Stimulated activated effector memory CD8-positive, alpha-beta T cell treated with anti-CD3 and anti-CD28 coated beads, Interleukin-12 subunit alpha, Interleukin-12 subunit beta, amount 100 ng/mL, for 72 hours (primary cell): ENCODE measurements at regions not wholly inside any gene's neighbourhood (a gene's known extent, or its start where the extent isn't known, plus 50 kb on each side); places are given as distances from the start of the nearest gene placed in this dataset.

Source experiments
- ATAC-seq: fragments of 150-1000 bp; cut with Tn5 transposase; 2 replicates; pipeline ENCODE4 v1.10.0; 2021
- DNase-seq, 2 donors: peaks; one replicate each; pipeline ENCODE4 v3.0.0; 2021 to 2022; ENCODE audit warnings: low spot score in 2 of 2
- H3K27ac Mint-ChIP-seq: one replicate; pipeline ENCODE4 v1.8.0; 2022; ENCODE audit warnings: mild to moderate bottlenecking, mixed read lengths
- H3K36me3 Mint-ChIP-seq: one replicate; pipeline ENCODE4 v1.8.0; 2022; ENCODE audit warnings: mild to moderate bottlenecking, mixed read lengths
- H3K4me1 Mint-ChIP-seq: one replicate; pipeline ENCODE4 v1.8.0; 2022; ENCODE audit warnings: mixed read lengths
- H3K4me3 Mint-ChIP-seq: one replicate; pipeline ENCODE4 v1.8.0; 2022; ENCODE audit warnings: mild to moderate bottlenecking, mixed read lengths
- H3K9me3 Mint-ChIP-seq: one replicate; pipeline ENCODE4 v1.8.0; 2022; ENCODE audit warnings: mixed read lengths

- Mint-ChIP-seq H3K4me3 (peak overlapping the region; percentile 93), H3K4me1 (peaks cover 33% of the 10 kb centered on the region), H3K27ac (no peak overlapping the region), H3K9me3 (no peaks in the 10 kb centered on the region), H3K36me3 (peaks cover 15% of the 10 kb centered on the region)
- DNase-seq = peak; percentile 12 to 61
- no peak for ATAC-seq
Observed at GRCh38 chr12:107318806-107319532, 225.6 kb upstream of the CRY1 start.

GRCh38 chr12:107319533-107320032 is 226.2 kb upstream of the CRY1 start:
- no peak overlapping the region for H3K27ac Mint-ChIP-seq
- H3K36me3 Mint-ChIP-seq = peaks cover 15% of the 10 kb centered on the region
- DNase-seq = no peak
- peaks cover 33% of the 10 kb centered on the region for H3K4me1 Mint-ChIP-seq
- peak overlapping the region; percentile 93 for H3K4me3 Mint-ChIP-seq
- no peak for ATAC-seq
- no peaks in the 10 kb centered on the region for H3K9me3 Mint-ChIP-seq

GRCh38 chr12:107320033-107320928 is 226.9 kb upstream of the CRY1 start:
- H3K4me1 Mint-ChIP-seq = peaks cover 33% of the 10 kb centered on the region
- H3K36me3 Mint-ChIP-seq = peaks cover 15% of the 10 kb centered on the region
- peak; percentile 42 to 75 for DNase-seq
- H3K27ac Mint-ChIP-seq = peak overlapping the region; percentile 85
- H3K9me3 Mint-ChIP-seq = no peaks in the 10 kb centered on the region
- ATAC-seq = peak; percentile 72
- peak overlapping the region; percentile 93 for H3K4me3 Mint-ChIP-seq

GRCh38 chr12:107320929-107321631 is 227.7 kb upstream of the CRY1 start:
- H3K27ac Mint-ChIP-seq = peak overlapping the region; percentile 85
- H3K36me3 Mint-ChIP-seq = peaks cover 15% of the 10 kb centered on the region
- peak overlapping the region; percentile 93 for H3K4me3 Mint-ChIP-seq
- no peaks in the 10 kb centered on the region for H3K9me3 Mint-ChIP-seq
- ATAC-seq (peak; percentile 29), DNase-seq (peak; percentile 30 to 77)
- peaks cover 33% of the 10 kb centered on the region for H3K4me1 Mint-ChIP-seq

GRCh38 chr12:107322063-107322462 is 228.7 kb upstream of the CRY1 start:
- H3K9me3 Mint-ChIP-seq = no peaks in the 10 kb centered on the region
- H3K4me1 Mint-ChIP-seq = peaks cover 33% of the 10 kb centered on the region
- peak overlapping the region; percentile 93 for H3K4me3 Mint-ChIP-seq
- peak in 1 of 2 donors; percentile 61 for DNase-seq
- H3K36me3 Mint-ChIP-seq = peaks cover 15% of the 10 kb centered on the region
- ATAC-seq = peak; percentile 60
- peak overlapping the region; percentile 33 for H3K27ac Mint-ChIP-seq

GRCh38 chr12:107325075-107325608 is 231.8 kb upstream of the CRY1 start:
- no peak overlapping the region for H3K4me3 Mint-ChIP-seq
- H3K4me1 Mint-ChIP-seq = peaks cover 50% of the 10 kb centered on the region
- peaks cover 20% of the 10 kb centered on the region for H3K36me3 Mint-ChIP-seq
- DNase-seq (no peak), ATAC-seq (no peak)
- H3K27ac Mint-ChIP-seq = no peak overlapping the region
- no peaks in the 10 kb centered on the region for H3K9me3 Mint-ChIP-seq

GRCh38 chr12:107326237-107326636 is 232.9 kb upstream of the CRY1 start:
- Mint-ChIP-seq H3K4me1 (peaks cover 50% of the 10 kb centered on the region), H3K9me3 (no peaks in the 10 kb centered on the region), H3K27ac (no peak overlapping the region), H3K36me3 (peaks cover 12% of the 10 kb centered on the region), H3K4me3 (no peak overlapping the region)
- ATAC-seq (no peak), DNase-seq (no peak)

GRCh38 chr12:107327651-107328182 is 234.4 kb upstream of the CRY1 start:
- peaks cover 5% of the 10 kb centered on the region for H3K36me3 Mint-ChIP-seq
- no peak for ATAC-seq
- H3K9me3 Mint-ChIP-seq = no peaks in the 10 kb centered on the region
- H3K4me3 Mint-ChIP-seq = no peak overlapping the region
- peaks cover 48% of the 10 kb centered on the region for H3K4me1 Mint-ChIP-seq
- DNase-seq = no peak
- no peak overlapping the region for H3K27ac Mint-ChIP-seq

GRCh38 chr12:107328442-107329133 is 235.2 kb upstream of the CRY1 start:
- peak overlapping the region; percentile 17 for H3K27ac Mint-ChIP-seq
- ATAC-seq = peak; percentile 64
- peaks cover 5% of the 10 kb centered on the region for H3K36me3 Mint-ChIP-seq
- H3K4me1 Mint-ChIP-seq = peaks cover 56% of the 10 kb centered on the region
- no peak for DNase-seq
- no peaks in the 10 kb centered on the region for H3K9me3 Mint-ChIP-seq
- no peak overlapping the region for H3K4me3 Mint-ChIP-seq

- peak; percentile 74 for ATAC-seq
- Mint-ChIP-seq H3K27ac (peak overlapping the region; percentile 17), H3K9me3 (no peaks in the 10 kb centered on the region), H3K4me3 (peak overlapping the region; percentile 31), H3K4me1 (peaks cover 68% of the 10 kb centered on the region), H3K36me3 (peaks cover 5% of the 10 kb centered on the region)
- DNase-seq = no peak
Observed at GRCh38 chr12:107329569-107330324, 236.4 kb upstream of the CRY1 start.

- no peaks in the 10 kb centered on the region for H3K9me3 Mint-ChIP-seq
- no peak overlapping the region for H3K4me3 Mint-ChIP-seq
- H3K36me3 Mint-ChIP-seq = peaks cover 5% of the 10 kb centered on the region
- H3K4me1 Mint-ChIP-seq = peaks cover 76% of the 10 kb centered on the region
- peak; percentile 33 for ATAC-seq
- no peak overlapping the region for H3K27ac Mint-ChIP-seq
- no peak for DNase-seq
Observed at GRCh38 chr12:107330831-107331431, 237.6 kb upstream of the CRY1 start.

- ATAC-seq (no peak), DNase-seq (no peak)
- Mint-ChIP-seq H3K27ac (no peak overlapping the region), H3K4me1 (peaks cover 76% of the 10 kb centered on the region), H3K4me3 (no peak overlapping the region), H3K36me3 (peaks cover 5% of the 10 kb centered on the region), H3K9me3 (no peaks in the 10 kb centered on the region)
Observed at GRCh38 chr12:107331471-107331870, 238.1 kb upstream of the CRY1 start.

GRCh38 chr12:107331912-107332311 is 238.6 kb upstream of the CRY1 start:
- Mint-ChIP-seq H3K4me3 (no peak overlapping the region), H3K36me3 (peaks cover 5% of the 10 kb centered on the region), H3K27ac (no peak overlapping the region), H3K4me1 (peaks cover 77% of the 10 kb centered on the region), H3K9me3 (no peaks in the 10 kb centered on the region)
- DNase-seq (no peak), ATAC-seq (no peak)
